ENCODE measurements at regions not wholly inside any gene's neighbourhood (a gene's known extent, or its start where the extent isn't known, plus 50 kb on each side); places are given as distances from the start of the nearest gene placed in this dataset.

- no peaks in the 10 kb centered on the region for H3K27me3 ChIP-seq (ENCODE audit: insufficient read depth)
- H3K9me2 ChIP-seq = no peaks in the 10 kb centered on the region; the same call in 1 of the 2 replicates
- peaks cover 12% of the 10 kb centered on the region for H3K9me3 ChIP-seq
- no peak overlapping the region for H3K4me3 ChIP-seq (ENCODE audit: low read depth in 2 of 2, low read length in 1 of 2)
- TF ChIP-seq RXRA (IDR thresholded peaks at IDR 0.05; ENCODE audit: borderline replicate concordance, low read depth) (no peak), RCOR1 (IDR thresholded peaks at IDR 0.05; ENCODE audit: low read length) (no peak), ELF1 (IDR thresholded peaks at IDR 0.05) (no peak), FOSL2 (IDR thresholded peaks at IDR 0.05; ENCODE audit: borderline replicate concordance, low read depth) (no peak), TEAD4 (IDR thresholded peaks at IDR 0.05; ENCODE audit: borderline replicate concordance, insufficient read depth) (no peak), REST (IDR thresholded peaks at IDR 0.05; ENCODE audit: low read depth, low read length) (no peak), CTCF (IDR thresholded peaks at IDR 0.05) (no peak), FOXM1 (IDR thresholded peaks at IDR 0.05; ENCODE audit: low read depth) (no peak), YY1 (IDR thresholded peaks at IDR 0.05; ENCODE audit: low read depth) (no peak), RFX5 (IDR thresholded peaks at IDR 0.05; ENCODE audit: low read length) (no peak), EP300 (IDR thresholded peaks at IDR 0.05; ENCODE audit: borderline replicate concordance in 1 of 2, low read depth in 1 of 2, low read length in 1 of 2) (no peak), MEF2A (IDR thresholded peaks at IDR 0.05; ENCODE audit: borderline replicate concordance, low read depth) (no peak), EZH2phosphoT487 (IDR thresholded peaks at IDR 0.05; ENCODE audit: borderline replicate concordance, low read depth) (no peak), TCF12 (IDR thresholded peaks at IDR 0.05) (no peak)
- no peak overlapping the region for H2AFZ ChIP-seq (ENCODE audit: low read depth)
- WGBS (ENCODE audit: low lambda C conversion rate) = 46% methylated on average over 1 of the region's 1 CpG
- H3K9ac ChIP-seq = no peak overlapping the region
- H3K79me2 ChIP-seq (ENCODE audit: insufficient read depth) = no peaks in the 10 kb centered on the region
- no peak overlapping the region for H3K4me2 ChIP-seq
- POLR2A ChIA-PET = no interaction called here
- CTCF ChIA-PET = interaction anchor here (1.0 kb wide), 1 partner anchor 78 kb away, joined by 3 read pairs; no protein-coding TSS in a partner anchor
- H3K27ac ChIP-seq (ENCODE audit: low read depth in 2 of 2, low read length in 1 of 2) = no peak overlapping the region
- H3F3A ChIP-seq (replicated peaks; ENCODE audit: insufficient read depth) = no peaks in the 10 kb centered on the region
- H3K4me1 ChIP-seq (ENCODE audit: control insufficient read depth in 1 of 2, insufficient read depth in 2 of 2, low read depth in 1 of 2, low read length in 1 of 2) = no peaks in the 10 kb centered on the region; a peak in 1 of 4 replicates
- DNase-seq = no peak
- no peaks in the 10 kb centered on the region for H4K20me1 ChIP-seq (ENCODE audit: insufficient read depth)
- H3K36me3 ChIP-seq (replicated peaks in 1 of 2; ENCODE audit: control insufficient read depth in 1 of 2, insufficient read depth in 2 of 2, low read length in 1 of 2) = no peaks in the 10 kb centered on the region
Measured at GRCh38 chr7:23941551-23941950, 231.5 kb downstream of the STK31 start.

Data from SK-N-SH (cell line).